Breast epithelium (tissue), 4 donors: ENCODE measurements at regions not wholly inside any gene's neighbourhood (a gene's known extent, or its start where the extent isn't known, plus 50 kb on each side); places are given as distances from the start of the nearest gene placed in this dataset.

Experiments
- DNase-seq, 2 donors: peaks; one replicate each; pipeline ENCODE4 v3.0.0-alpha.2; 2019; ENCODE audit warnings: low spot score in 2 of 2
- H3K27ac ChIP-seq, 2 donors: fragments of 200-600 bp; sonication (generic) in 1 of 2; one replicate each; pipeline ENCODE4 v1.5.1; 2016 to 2019; ENCODE audit warnings: mild to moderate bottlenecking in 1 of 2
- H3K27me3 ChIP-seq, 2 donors: fragments of 200-600 bp; sonication (generic) in 1 of 2; one replicate each; pipeline versions ENCODE4 v1.5.1 to v1.6.0; 2017 to 2019; ENCODE audit warnings: control low read depth in 1 of 2, mild to moderate bottlenecking in 1 of 2
- H3K36me3 ChIP-seq: fragments of 200-600 bp; one replicate; pipeline ENCODE4 v1.5.1; 2019
- H3K4me1 ChIP-seq, 2 donors: fragments of 200-600 bp; sonication (generic); one replicate each; pipeline ENCODE4 v1.5.1; 2016 to 2019; ENCODE audit warnings: control low read depth in 1 of 2
- H3K4me3 ChIP-seq, 3 donors: fragments of 200-600 bp; sonication (generic); 1 replicate in 2 of 3; 2 replicates in 1 of 3; pipeline ENCODE4 v1.5.1; 2016 to 2019; ENCODE audit warnings: mild to moderate bottlenecking in 3 of 3, moderate library complexity in 2 of 3
- H3K9me3 ChIP-seq, 2 donors: fragments of 200-600 bp; sonication (generic) in 1 of 2; one replicate each; pipeline ENCODE4 v1.5.1; 2016 to 2019; ENCODE audit warnings: control low read depth in 1 of 2
- CTCF ChIP-seq, 3 donors: fragments of 450-650 bp; IDR thresholded peaks; one replicate each; pipeline ENCODE4 v1.5.1; 2016 to 2017; ENCODE audit warnings: antibody characterized with exemption in 3 of 3, mild to moderate bottlenecking in 3 of 3, moderate library complexity in 3 of 3
- POLR2A ChIP-seq: fragments of 450-650 bp; IDR thresholded peaks from one replicate; pipeline ENCODE4 v1.6.1; 2016; ENCODE audit warnings: antibody characterized with exemption, mild to moderate bottlenecking, moderate library complexity
- POLR2AphosphoS5 ChIP-seq, 3 donors: sonication (generic); formaldehyde crosslinking; IDR thresholded peaks; one replicate each; pipeline ENCODE4 v1.6.1; 2017; ENCODE audit warnings: antibody characterized with exemption in 3 of 3
- intact Hi-C: fragments of 100-400 bp; cut with DNase I; formaldehyde crosslinking; loops from one replicate; pipeline ENCODE4 v1.15.1; 2023; ENCODE audit warnings: low total_unique reads

- intact Hi-C loops, result no loop called here
- Histone ChIP-seq H3K4me1 (no peaks in the 10 kb centered on the region), H3K36me3 (no peaks in the 10 kb centered on the region), H3K27me3 (no peaks in the 10 kb centered on the region), H3K27ac (no peak overlapping the region), H3K4me3 (no peak overlapping the region), H3K9me3 (no peaks in the 10 kb centered on the region)
- DNase-seq, result no peak
- no peak for TF ChIP-seq CTCF (IDR thresholded peaks at IDR 0.05)
- TF ChIP-seq POLR2AphosphoS5 (IDR thresholded peaks at IDR 0.05), result no peak
- no peak for TF ChIP-seq POLR2A
Measured at GRCh38 chr3:104631254-104631653, 735.5 kb upstream of the ALCAM start.

- Histone ChIP-seq H3K9me3 (no peaks in the 10 kb centered on the region), H3K4me3 (no peak overlapping the region), H3K27me3 (no peaks in the 10 kb centered on the region), H3K36me3 (no peaks in the 10 kb centered on the region), H3K4me1 (no peaks in the 10 kb centered on the region), H3K27ac (no peak overlapping the region)
- intact Hi-C loops, result no loop called here
- TF ChIP-seq CTCF (IDR thresholded peaks at IDR 0.05), result no peak
- no peak for DNase-seq
Measured at GRCh38 chr3:104632521-104632920, 734.2 kb upstream of the ALCAM start.

- DNase-seq, result no peak
- TF ChIP-seq POLR2AphosphoS5 (IDR thresholded peaks at IDR 0.05) (no peak), CTCF (IDR thresholded peaks at IDR 0.05) (no peak), POLR2A (no peak)
- Histone ChIP-seq H3K27ac (no peak overlapping the region), H3K4me3 (no peak overlapping the region), H3K4me1 (no peaks in the 10 kb centered on the region), H3K36me3 (no peaks in the 10 kb centered on the region), H3K9me3 (no peaks in the 10 kb centered on the region), H3K27me3 (no peaks in the 10 kb centered on the region)
- intact Hi-C loops, result no loop called here
Measured at GRCh38 chr3:104632947-104633346, 733.8 kb upstream of the ALCAM start.

GRCh38 chr3:104635872-104636580 lies 730.7 kb upstream of the ALCAM start:
- H3K4me1 ChIP-seq, result no peaks in the 10 kb centered on the region
- intact Hi-C loops, result no loop called here
- no peak overlapping the region for H3K27ac ChIP-seq
- peaks cover 0 to 6% of the 10 kb centered on the region in 2 donors for H3K9me3 ChIP-seq
- DNase-seq, result no peak
- TF ChIP-seq POLR2AphosphoS5 (IDR thresholded peaks at IDR 0.05) (no peak), CTCF (IDR thresholded peaks at IDR 0.05) (no peak), POLR2A (no peak)
- no peaks in the 10 kb centered on the region for H3K36me3 ChIP-seq
- no peaks in the 10 kb centered on the region for H3K27me3 ChIP-seq
- no peak overlapping the region for H3K4me3 ChIP-seq

- peaks cover 0 to 6% of the 10 kb centered on the region in 2 donors for H3K9me3 ChIP-seq
- no peaks in the 10 kb centered on the region for H3K27me3 ChIP-seq
- H3K36me3 ChIP-seq, result no peaks in the 10 kb centered on the region
- H3K4me3 ChIP-seq, result no peak overlapping the region
- H3K4me1 ChIP-seq, result no peaks in the 10 kb centered on the region
- intact Hi-C loops, result loop anchor here (5.0 kb wide), 1 partner anchor 551 kb away; no protein-coding TSS in a partner anchor
- no peak for DNase-seq
- TF ChIP-seq POLR2AphosphoS5 (IDR thresholded peaks at IDR 0.05) (no peak), CTCF (IDR thresholded peaks at IDR 0.05) (no peak), POLR2A (no peak)
- no peak overlapping the region for H3K27ac ChIP-seq
Measured at GRCh38 chr3:104642827-104643226, 723.9 kb upstream of the ALCAM start.
